Left renal pelvis (tissue), 4 donors: ENCODE measurements at regions not wholly inside any gene's neighbourhood (a gene's known extent, or its start where the extent isn't known, plus 50 kb on each side); places are given as distances from the start of the nearest gene placed in this dataset.
"Not testable (repeated sequence)": the region's sequence is repeated elsewhere in the genome, so short reads cannot be mapped to it uniquely, and the experiment has no call there.

Experiments used
- DNase-seq, 4 donors: peaks; one replicate each; pipeline ENCODE4 v3.0.0-alpha.2; 2013; ENCODE audit warnings: low read depth in 4 of 4, low spot score in 3 of 4

GRCh38 chr2:39933196-39933595 is 154.1 kb upstream of the THUMPD2 start:
- no peak for DNase-seq

- DNase-seq = no peak
These were observed 153.1 kb upstream of the THUMPD2 start for GRCh38 chr2:39932198-39932597.

- no peak for DNase-seq
These were observed 151.3 kb upstream of the THUMPD2 start for GRCh38 chr2:39930175-39930917.

- no peak for DNase-seq
These were observed 150.5 kb upstream of the THUMPD2 start for GRCh38 chr2:39929531-39929930.

- DNase-seq = no peak
These were observed 146.3 kb upstream of the THUMPD2 start for GRCh38 chr2:39925312-39925711.

- DNase-seq = no peak
These were observed 144.4 kb upstream of the THUMPD2 start for GRCh38 chr2:39923455-39923854.

- DNase-seq = no peak
These were observed 143.8 kb upstream of the THUMPD2 start for GRCh38 chr2:39922679-39923405.

GRCh38 chr2:39920307-39920801 is 141.3 kb upstream of the THUMPD2 start:
- no peak for DNase-seq

GRCh38 chr2:39919511-39920306 is 140.7 kb upstream of the THUMPD2 start:
- DNase-seq = no peak

- no peak for DNase-seq
These were observed 139.8 kb upstream of the THUMPD2 start for GRCh38 chr2:39918886-39919285.

GRCh38 chr2:39917371-39917770 is 138.3 kb upstream of the THUMPD2 start:
- not testable (repeated sequence) for DNase-seq

- no peak for DNase-seq
These were observed 135.9 kb upstream of the THUMPD2 start for GRCh38 chr2:39914949-39915348.

GRCh38 chr2:39913648-39914461 is 134.8 kb upstream of the THUMPD2 start:
- peak; percentile 54 to 68 (median 60) for DNase-seq

- no peak for DNase-seq
These were observed 123.0 kb upstream of the THUMPD2 start for GRCh38 chr2:39902103-39902502.

GRCh38 chr2:39898934-39899333 is 119.9 kb upstream of the THUMPD2 start:
- DNase-seq = no peak

GRCh38 chr2:39897273-39897672 is 118.2 kb upstream of the THUMPD2 start:
- no peak for DNase-seq

- no peak for DNase-seq
These were observed 115.0 kb upstream of the THUMPD2 start for GRCh38 chr2:39894082-39894481.

GRCh38 chr2:39893616-39894015 is 114.6 kb upstream of the THUMPD2 start:
- no peak for DNase-seq

- DNase-seq = no peak
These were observed 102.9 kb upstream of the THUMPD2 start for GRCh38 chr2:39881948-39882347.

GRCh38 chr2:39881494-39881893 is 102.4 kb upstream of the THUMPD2 start:
- no peak for DNase-seq
